HG02798 (cell line): ENCODE measurements at regions not wholly inside any gene's neighbourhood (a gene's known extent, or its start where the extent isn't known, plus 50 kb on each side); places are given as distances from the start of the nearest gene placed in this dataset.

ENCODE experiments used
- ATAC-seq: cut with Tn5 transposase; IDR thresholded peaks from one replicate; pipeline ENCODE4 v1.9.1; 2021; ENCODE audit warnings: mild to moderate bottlenecking; ENCODE audit not compliant: unreplicated experiment, poor library complexity

- ATAC-seq = no peak
Observed at GRCh38 chr15:31258260-31258659, 68.4 kb upstream of the KLF13 start.

GRCh38 chr15:31259562-31260252 lies 66.9 kb upstream of the KLF13 start:
- no peak for ATAC-seq

GRCh38 chr15:31260646-31261265 lies 65.9 kb upstream of the KLF13 start:
- ATAC-seq = no peak

GRCh38 chr15:31261266-31262142 lies 65.1 kb upstream of the KLF13 start:
- no peak for ATAC-seq

- no peak for ATAC-seq
Observed at GRCh38 chr15:31262143-31262530, 64.5 kb upstream of the KLF13 start.

- peak; percentile 26 for ATAC-seq
Observed at GRCh38 chr15:31262901-31263671, 63.5 kb upstream of the KLF13 start.

- ATAC-seq = peak; percentile 26
Observed at GRCh38 chr15:31263751-31264558, 62.7 kb upstream of the KLF13 start.

- no peak for ATAC-seq
Observed at GRCh38 chr15:31264559-31265089, 62.0 kb upstream of the KLF13 start.

- ATAC-seq = no peak
Observed at GRCh38 chr15:31265090-31265870, 61.4 kb upstream of the KLF13 start.

- ATAC-seq = peak; percentile 62
Observed at GRCh38 chr15:31265871-31266711, 60.5 kb upstream of the KLF13 start.

GRCh38 chr15:31266712-31267111 lies 59.9 kb upstream of the KLF13 start:
- ATAC-seq = peak; percentile 26

GRCh38 chr15:31267161-31268107 lies 59.2 kb upstream of the KLF13 start:
- ATAC-seq = no peak

GRCh38 chr15:31268108-31268501 lies 58.5 kb upstream of the KLF13 start:
- ATAC-seq = no peak

GRCh38 chr15:31268911-31269784 lies 57.5 kb upstream of the KLF13 start:
- ATAC-seq = no peak

- ATAC-seq = no peak
Observed at GRCh38 chr15:31269816-31270575, 56.6 kb upstream of the KLF13 start.
